GM12872 (cell line): ENCODE measurements at regions not wholly inside any gene's neighbourhood (a gene's known extent, or its start where the extent isn't known, plus 50 kb on each side); places are given as distances from the start of the nearest gene placed in this dataset.

Experiments used
- TF ChIP-seq, protein P1 (sequence below): IDR thresholded peaks from 3 replicates; pipeline ENCODE4 v1.5.1; 2011; ENCODE audit warnings: low read depth, mild to moderate bottlenecking, low read length, moderate library complexity; ENCODE audit not compliant: insufficient read depth

DNA sequence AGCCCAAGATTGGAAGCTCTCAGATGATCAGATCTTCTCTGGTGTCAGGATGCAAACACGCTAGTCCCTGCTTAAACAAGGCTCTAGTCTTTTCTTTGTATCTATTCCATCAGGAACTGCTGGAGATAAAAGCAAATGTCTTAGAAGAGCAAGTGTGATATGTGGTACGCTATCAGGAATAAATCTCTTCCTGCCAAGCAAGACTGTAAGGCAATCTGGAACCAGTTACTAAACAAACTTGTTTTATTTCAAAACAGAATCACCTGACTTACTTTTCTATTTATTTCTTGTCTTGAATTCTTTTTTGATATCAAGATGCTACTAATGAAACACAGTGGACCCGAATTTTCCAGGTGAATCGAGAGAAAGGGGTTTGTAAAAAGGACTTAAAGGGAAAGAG lies 139.9 kb upstream of the ZNF644 start:
- TF ChIP-seq, protein P1, sequence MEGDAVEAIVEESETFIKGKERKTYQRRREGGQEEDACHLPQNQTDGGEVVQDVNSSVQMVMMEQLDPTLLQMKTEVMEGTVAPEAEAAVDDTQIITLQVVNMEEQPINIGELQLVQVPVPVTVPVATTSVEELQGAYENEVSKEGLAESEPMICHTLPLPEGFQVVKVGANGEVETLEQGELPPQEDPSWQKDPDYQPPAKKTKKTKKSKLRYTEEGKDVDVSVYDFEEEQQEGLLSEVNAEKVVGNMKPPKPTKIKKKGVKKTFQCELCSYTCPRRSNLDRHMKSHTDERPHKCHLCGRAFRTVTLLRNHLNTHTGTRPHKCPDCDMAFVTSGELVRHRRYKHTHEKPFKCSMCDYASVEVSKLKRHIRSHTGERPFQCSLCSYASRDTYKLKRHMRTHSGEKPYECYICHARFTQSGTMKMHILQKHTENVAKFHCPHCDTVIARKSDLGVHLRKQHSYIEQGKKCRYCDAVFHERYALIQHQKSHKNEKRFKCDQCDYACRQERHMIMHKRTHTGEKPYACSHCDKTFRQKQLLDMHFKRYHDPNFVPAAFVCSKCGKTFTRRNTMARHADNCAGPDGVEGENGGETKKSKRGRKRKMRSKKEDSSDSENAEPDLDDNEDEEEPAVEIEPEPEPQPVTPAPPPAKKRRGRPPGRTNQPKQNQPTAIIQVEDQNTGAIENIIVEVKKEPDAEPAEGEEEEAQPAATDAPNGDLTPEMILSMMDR, result no peak

DNA sequence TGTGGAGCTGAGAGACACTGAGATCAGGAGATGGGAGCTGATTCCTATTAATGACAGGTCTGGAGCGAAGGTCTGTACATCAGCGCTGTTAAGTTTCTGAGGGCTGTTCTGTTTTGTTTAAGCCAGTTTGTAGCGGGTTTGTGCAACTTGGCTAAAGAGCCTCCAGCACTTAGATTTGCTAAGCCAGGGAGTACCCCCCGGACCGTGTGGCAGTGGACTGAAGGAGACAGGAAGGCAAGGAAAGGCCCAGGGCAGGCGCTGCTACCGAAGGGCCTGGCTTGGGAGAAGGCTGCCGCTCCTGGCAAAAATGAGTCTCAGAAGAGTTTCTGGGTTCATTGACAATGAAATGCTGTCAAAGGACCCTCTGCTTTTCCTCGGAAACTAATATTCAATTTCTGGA lies 139.3 kb upstream of the ZNF644 start:
- TF ChIP-seq, protein P1, result no peak

DNA sequence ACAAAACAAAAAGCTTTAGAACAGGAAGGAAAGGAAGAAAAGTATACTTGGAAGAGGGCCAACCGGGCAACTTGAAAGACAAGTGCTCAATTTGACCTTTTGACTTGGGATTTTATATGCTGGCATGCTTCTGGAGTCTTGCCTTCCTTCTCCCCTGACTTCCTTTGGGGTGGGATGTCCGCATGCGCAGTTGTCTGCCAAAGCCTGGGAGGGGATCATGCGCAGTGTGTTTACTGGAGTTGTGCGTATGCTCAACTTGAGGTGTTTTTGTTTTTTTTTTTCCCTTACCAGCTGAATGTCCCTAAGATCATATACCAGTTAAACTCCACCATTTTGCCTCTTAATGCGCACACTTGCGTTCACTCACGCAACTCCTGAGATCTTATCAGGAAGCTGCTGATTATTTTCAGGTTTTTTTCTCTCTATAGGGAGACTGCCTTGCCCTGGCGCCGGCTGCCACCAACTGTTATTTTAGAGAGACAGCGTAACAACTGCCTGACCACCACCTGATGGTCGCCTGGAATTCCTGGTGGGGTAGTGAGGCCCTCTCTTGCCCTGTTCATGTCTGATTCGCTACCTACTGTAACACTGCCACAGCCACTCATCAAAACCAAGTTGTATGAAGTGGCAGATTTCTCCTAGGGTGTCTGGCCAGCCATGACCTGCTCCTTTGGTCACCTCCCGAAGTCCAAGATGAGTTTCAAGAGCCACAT lies 138.7 kb upstream of the ZNF644 start:
- TF ChIP-seq, protein P1, result no peak

DNA sequence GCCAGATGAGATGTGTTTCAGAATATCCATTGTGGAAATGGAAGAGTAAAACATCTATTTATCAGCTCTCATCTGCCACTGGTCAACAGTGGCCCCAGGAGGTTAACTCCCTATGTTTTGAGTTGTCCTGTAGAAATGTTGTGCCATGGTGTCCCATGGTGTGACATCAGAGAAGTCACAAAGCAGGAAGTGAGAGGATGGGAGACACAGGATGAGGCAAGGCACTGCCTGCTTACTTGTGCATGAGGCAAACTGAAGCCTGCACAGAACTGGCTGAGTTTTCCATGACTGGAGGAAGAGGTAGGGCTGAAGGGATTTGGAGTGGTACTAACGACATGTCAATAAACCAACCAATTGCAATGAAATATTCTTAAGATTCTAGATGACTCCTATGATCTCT lies 131.5 kb upstream of the ZNF644 start:
- TF ChIP-seq, protein P1, result no peak

DNA sequence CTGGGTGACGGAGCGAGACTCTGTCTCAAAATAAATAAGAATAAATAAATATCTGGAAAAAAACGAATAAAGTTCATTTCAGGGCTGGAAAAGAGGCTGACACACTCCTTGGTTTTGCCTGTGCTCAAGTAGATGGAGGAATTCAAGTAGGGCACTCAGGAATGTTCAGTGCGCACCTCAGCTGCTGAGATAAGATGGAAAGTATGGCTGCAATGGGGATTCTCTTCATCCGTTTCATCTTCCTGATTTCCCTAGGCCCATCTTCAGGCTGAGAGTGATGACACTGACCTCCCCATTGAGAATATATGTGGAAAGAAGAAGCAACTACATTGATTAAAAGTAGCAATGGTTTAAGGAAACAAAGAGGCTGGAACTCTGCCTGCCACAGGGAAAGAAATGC lies 130.5 kb upstream of the ZNF644 start:
- TF ChIP-seq, protein P1, result no peak

DNA sequence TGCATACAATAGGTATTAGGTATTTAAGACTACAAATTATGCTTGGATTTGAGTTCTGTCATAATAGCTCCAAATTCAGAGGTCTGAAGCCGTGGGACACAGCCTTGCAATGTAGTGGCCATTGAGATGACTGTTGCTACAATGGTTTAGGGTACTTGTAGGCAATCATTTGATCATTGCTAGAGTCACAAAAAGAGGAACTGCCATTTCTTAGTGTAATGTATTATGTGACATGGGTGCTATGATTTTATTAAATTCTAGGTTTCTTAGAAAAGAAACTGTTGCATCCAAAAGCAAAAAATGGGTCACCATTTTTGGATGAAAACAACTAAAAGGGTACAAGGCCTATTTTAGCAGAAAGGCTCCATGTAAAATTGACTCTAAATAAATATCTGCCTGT lies 129.9 kb upstream of the ZNF644 start:
- TF ChIP-seq, protein P1, result no peak

DNA sequence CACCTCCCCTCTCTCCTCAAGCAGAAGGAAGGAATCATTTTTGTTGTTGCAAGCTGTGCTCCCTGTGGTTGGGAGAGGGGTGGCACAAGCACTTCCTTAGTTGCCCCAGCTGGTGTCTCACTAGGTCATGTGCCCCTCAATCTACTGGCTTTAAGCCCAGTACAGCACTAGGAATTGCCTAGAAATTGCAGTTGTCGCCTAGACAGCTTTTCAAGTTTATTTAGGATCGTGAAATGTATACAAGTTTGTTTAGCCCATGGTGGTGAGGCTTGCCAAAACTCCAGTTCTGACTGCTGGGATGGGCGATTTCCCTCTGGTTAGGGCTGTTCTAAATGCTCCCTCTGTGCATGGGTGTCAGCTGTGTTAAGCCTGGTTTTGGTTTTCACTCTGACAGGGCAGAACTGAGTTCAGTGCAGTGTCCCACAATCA lies 126.8 kb upstream of the ZNF644 start:
- TF ChIP-seq, protein P1, result 0 out of 3 replicates have a peak, but pooled peaks have one; percentile 11
